WI38 (cell line): ENCODE measurements at regions not wholly inside any gene's neighbourhood (a gene's known extent, or its start where the extent isn't known, plus 50 kb on each side); places are given as distances from the start of the nearest gene placed in this dataset.

Experiments
- H3K4me3 ChIP-seq: 2 replicates; pipeline ENCODE4 v1.5.1; 2011; ENCODE audit warnings: low read depth, mild to moderate bottlenecking, control low read depth, low read length
- CTCF ChIP-seq: IDR thresholded peaks from 2 replicates; pipeline ENCODE4 v1.5.1; 2012; ENCODE audit warnings: low read depth, mild to moderate bottlenecking, control low read depth, low read length

DNA sequence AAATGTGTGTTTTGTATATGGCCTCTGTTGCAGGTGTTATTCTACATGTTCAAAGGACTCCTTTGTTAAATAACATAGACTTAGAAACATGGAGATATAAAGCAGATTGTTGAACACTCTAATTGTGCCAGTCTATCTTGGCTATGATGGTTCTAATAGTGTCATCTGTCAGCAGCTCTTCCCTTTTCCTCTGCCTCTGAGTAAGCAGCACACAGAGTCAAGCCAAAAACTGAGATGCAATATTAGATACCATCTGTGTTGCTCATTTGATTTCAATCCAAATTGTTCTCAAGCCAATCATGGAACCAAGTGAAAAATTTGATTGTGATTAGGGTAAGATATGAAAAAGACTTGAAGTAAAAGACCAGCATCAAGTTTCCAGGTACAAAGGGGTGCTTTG lies 871.1 kb upstream of the MGAT4C start:
- H3K4me3 ChIP-seq, result no peak overlapping the region
- TF ChIP-seq CTCF, result no peak

DNA sequence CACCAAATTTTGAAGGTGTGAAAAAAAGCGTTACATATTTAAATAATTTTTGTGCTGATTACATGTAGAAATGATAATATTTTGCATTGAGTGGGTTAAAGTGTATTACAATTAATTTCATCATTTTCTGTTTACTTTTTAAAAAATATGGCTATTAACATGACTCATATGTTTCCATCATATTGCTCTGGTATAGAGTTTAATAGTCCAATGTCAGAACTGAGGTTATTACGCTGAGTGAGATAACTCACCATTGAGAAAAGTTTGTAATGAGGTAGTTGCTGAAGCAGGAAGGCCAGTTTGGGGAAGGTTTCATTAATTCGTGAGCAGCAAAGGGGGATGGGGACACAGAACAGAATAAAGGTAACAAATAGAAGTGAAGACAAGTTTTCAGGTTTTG lies 865.7 kb upstream of the MGAT4C start:
- no peak overlapping the region for H3K4me3 ChIP-seq
- no peak for TF ChIP-seq CTCF

DNA sequence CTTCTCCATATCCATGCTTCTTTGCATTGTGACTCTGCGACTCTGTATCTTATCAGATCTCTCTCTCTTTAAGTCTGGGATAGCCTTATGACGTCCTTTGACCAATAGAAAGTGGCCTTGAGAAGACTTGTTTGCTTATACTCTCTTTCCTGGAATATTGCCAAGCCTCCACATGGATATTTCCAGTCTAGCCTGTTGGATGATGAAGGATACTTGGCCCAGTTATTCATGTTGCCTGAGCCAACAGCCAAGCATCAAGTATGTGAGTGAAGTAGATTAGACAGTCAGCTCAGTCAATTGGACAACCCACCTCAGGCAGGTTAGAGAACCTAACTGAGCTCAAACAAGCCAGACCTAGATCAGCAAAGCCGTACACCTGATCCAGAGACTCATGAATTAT lies 864.2 kb upstream of the MGAT4C start:
- TF ChIP-seq CTCF, result no peak
- H3K4me3 ChIP-seq, result no peak overlapping the region

DNA sequence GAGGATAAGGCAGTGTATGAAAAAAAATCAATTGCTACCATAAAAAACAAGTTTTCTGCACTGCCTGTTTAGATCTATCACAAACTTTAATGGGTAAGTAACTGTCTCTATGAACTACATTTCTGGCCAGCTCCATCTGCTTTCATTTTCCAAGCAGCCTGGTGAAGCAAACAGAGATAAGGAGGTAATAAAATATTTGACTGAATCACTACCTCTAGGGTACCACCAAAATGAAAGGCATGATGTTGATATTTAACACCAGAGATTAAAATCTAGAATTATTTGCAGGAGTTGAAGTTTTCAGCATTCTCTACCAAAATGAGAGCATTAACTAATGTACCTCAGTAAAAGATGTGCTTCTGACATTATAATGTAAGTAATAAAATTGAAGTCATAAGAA lies 863.5 kb upstream of the MGAT4C start:
- no peak overlapping the region for H3K4me3 ChIP-seq
- no peak for TF ChIP-seq CTCF

GRCh38 chr12:87117526-87117925 lies 861.3 kb upstream of the MGAT4C start:
- no peak for TF ChIP-seq CTCF
- H3K4me3 ChIP-seq, result no peak overlapping the region

GRCh38 chr12:87116780-87117179 lies 860.6 kb upstream of the MGAT4C start:
- H3K4me3 ChIP-seq, result no peak overlapping the region
- no peak for TF ChIP-seq CTCF

- H3K4me3 ChIP-seq, result no peak overlapping the region
- TF ChIP-seq CTCF, result no peak
Measured at GRCh38 chr12:87112571-87113345, 856.6 kb upstream of the MGAT4C start.
